ENCODE measurements at regions not wholly inside any gene's neighbourhood (a gene's known extent, or its start where the extent isn't known, plus 50 kb on each side); places are given as distances from the start of the nearest gene placed in this dataset.

GRCh38 chr12:61713121-61713520 lies 547.1 kb upstream of the USP15 start:
- TF ChIP-seq CTCF (IDR thresholded peaks at IDR 0.05) (no peak), EZH2phosphoT487 (IDR thresholded peaks at IDR 0.05) (no peak)
